GM12878 (cell line): ENCODE measurements at regions not wholly inside any gene's neighbourhood (a gene's known extent, or its start where the extent isn't known, plus 50 kb on each side); places are given as distances from the start of the nearest gene placed in this dataset.

Experiments used
- BMI1 ChIP-seq: fragments of 450-650 bp; IDR thresholded peaks from 2 replicates; pipeline ENCODE4 v1.6.1; 2016; ENCODE audit warnings: mild to moderate bottlenecking, moderate library complexity, borderline replicate concordance
- CHD2 ChIP-seq: IDR thresholded peaks from 2 replicates; pipeline ENCODE4 v1.6.1; 2011; ENCODE audit warnings: low read depth, low read length, improper control_type of control experiment, borderline replicate concordance
- POLR2AphosphoS5 ChIP-seq: IDR thresholded peaks from 2 replicates; pipeline ENCODE4 v1.6.1; 2011; ENCODE audit warnings: mild to moderate bottlenecking, low read length, inconsistent platforms
- TF ChIP-seq, protein P1 (sequence below), 3 experiments: IDR thresholded peaks in 2 of 3; conservative IDR thresholded peaks in 1 of 3; 2 replicates each; pipeline ENCODE4 v1.5.1; 2011; ENCODE audit warnings: low read depth in 3 of 3, low read length in 3 of 3, mild to moderate bottlenecking in 3 of 3, control low read depth in 2 of 3, moderate library complexity in 2 of 3, inconsistent platforms in 1 of 3, mixed read lengths in 1 of 3; ENCODE audit not compliant: control insufficient read depth in 2 of 3, insufficient read depth in 1 of 3; ENCODE audit errors: extremely low read depth in 1 of 3

DNA sequence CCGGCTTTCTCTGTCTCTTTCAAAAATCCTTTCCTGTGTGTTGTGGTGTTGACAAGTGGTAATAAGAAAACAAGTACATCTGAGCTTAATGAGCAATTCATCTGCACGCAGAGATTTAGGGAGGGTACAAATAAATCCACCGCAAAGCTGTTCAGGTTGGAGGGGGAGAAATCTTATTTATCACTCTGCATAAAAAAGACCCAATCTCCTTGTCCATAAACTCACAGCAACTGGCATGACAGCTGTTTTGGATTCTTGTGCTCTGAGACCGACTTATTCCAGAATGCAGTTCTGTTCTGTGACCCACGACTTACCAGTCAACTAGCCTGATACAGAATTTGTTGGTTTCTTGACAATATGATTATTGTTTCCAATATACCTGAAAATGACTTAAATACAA lies 380.1 kb downstream of the SOX11 start:
- TF ChIP-seq CHD2 (no peak), POLR2AphosphoS5 (no peak), BMI1 (no peak)
- TF ChIP-seq, protein P1, sequence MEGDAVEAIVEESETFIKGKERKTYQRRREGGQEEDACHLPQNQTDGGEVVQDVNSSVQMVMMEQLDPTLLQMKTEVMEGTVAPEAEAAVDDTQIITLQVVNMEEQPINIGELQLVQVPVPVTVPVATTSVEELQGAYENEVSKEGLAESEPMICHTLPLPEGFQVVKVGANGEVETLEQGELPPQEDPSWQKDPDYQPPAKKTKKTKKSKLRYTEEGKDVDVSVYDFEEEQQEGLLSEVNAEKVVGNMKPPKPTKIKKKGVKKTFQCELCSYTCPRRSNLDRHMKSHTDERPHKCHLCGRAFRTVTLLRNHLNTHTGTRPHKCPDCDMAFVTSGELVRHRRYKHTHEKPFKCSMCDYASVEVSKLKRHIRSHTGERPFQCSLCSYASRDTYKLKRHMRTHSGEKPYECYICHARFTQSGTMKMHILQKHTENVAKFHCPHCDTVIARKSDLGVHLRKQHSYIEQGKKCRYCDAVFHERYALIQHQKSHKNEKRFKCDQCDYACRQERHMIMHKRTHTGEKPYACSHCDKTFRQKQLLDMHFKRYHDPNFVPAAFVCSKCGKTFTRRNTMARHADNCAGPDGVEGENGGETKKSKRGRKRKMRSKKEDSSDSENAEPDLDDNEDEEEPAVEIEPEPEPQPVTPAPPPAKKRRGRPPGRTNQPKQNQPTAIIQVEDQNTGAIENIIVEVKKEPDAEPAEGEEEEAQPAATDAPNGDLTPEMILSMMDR (IDR thresholded peaks at IDR 0.05 in 2 of 3, conservative IDR thresholded peaks at IDR 0.05 in 1 of 3; ENCODE audit: control insufficient read depth in 2 of 3, extremely low read depth in 1 of 3, insufficient read depth in 1 of 3, low read depth in 3 of 3, low read length in 3 of 3), result no peak
